Endothelial cell of umbilical vein (primary cell): ENCODE measurements at regions not wholly inside any gene's neighbourhood (a gene's known extent, or its start where the extent isn't known, plus 50 kb on each side); places are given as distances from the start of the nearest gene placed in this dataset.

Experiments
- BruUV-seq: library from RNA; stranded (reverse); fragments of 400-500 nt; replicated peaks from 2 replicates; lab custom pipeline; 2021; lab: Mats Ljungman, UMichigan
- CTCF ChIA-PET: fragments of 300-600, 350-600 bp; sonication (Branson Sonifier 250); formaldehyde crosslinking; loops from one replicate; lab custom pipeline; 2021; ENCODE audit warnings: antibody characterized with exemption, inconsistent platforms; lab: Charles Lee
- POLR2A ChIA-PET: fragments of 300-600, 350-600 bp; sonication (Branson Sonifier 250); formaldehyde crosslinking; loops from one replicate; lab custom pipeline; 2021; ENCODE audit warnings: antibody characterized with exemption, inconsistent platforms; lab: Charles Lee
- DNase-seq: peaks from one replicate; pipeline ENCODE4 v3.0.0-alpha.2; 2011; ENCODE audit warnings: low read depth, low spot score
- FAIRE-seq: peaks from 2 replicates; lab custom pipeline; 2011; peaks lifted over from hg19 to GRCh38; lab: Jason Lieb, UNC
- H2AFZ ChIP-seq: 2 replicates; pipeline ENCODE4 v1.6.0; 2012; ENCODE audit warnings: low read depth, low read length, control low read depth, inconsistent platforms
- H3K27ac ChIP-seq: 2 replicates; pipeline ENCODE4 v1.5.1; 2011; ENCODE audit warnings: low read depth, mild to moderate bottlenecking, control low read depth, low read length, moderate library complexity; ENCODE audit not compliant: insufficient read depth
- H3K27me3 ChIP-seq, 2 experiments: 2 replicates each; pipeline versions ENCODE4 v1.6.0 to v1.6.1; 2011; ENCODE audit warnings: low read length in 2 of 2, mixed read lengths in 1 of 2; ENCODE audit not compliant: control insufficient read depth in 2 of 2, insufficient read depth in 2 of 2
- H3K36me3 ChIP-seq, 2 experiments: 2 replicates in 1 of 2; 3 replicates in 1 of 2; pipeline ENCODE4 v1.5.1; 2011; ENCODE audit warnings: low read length in 2 of 2, mild to moderate bottlenecking in 1 of 2, moderate library complexity in 1 of 2; ENCODE audit not compliant: control insufficient read depth in 2 of 2, insufficient read depth in 2 of 2; ENCODE audit errors: extremely low read depth in 1 of 2
- H3K4me1 ChIP-seq: 3 replicates; pipeline ENCODE4 v1.5.1; 2011; ENCODE audit warnings: mild to moderate bottlenecking, low read length; ENCODE audit not compliant: control insufficient read depth, insufficient read depth; ENCODE audit errors: extremely low read depth
- H3K4me2 ChIP-seq: 2 replicates; pipeline ENCODE4 v1.6.1; 2011; ENCODE audit warnings: low read length, control low read depth, mixed read lengths; ENCODE audit not compliant: insufficient read depth
- H3K4me3 ChIP-seq, 3 experiments: fragments of 200-600 bp in 1 of 3; sonication (generic), shearing (Covaris generic) in 1 of 3; replicated peaks in 1 of 3; 2 replicates each; pipeline ENCODE4 v1.5.1; 2011 to 2016; ENCODE audit warnings: control low read depth in 3 of 3, low read length in 3 of 3, mild to moderate bottlenecking in 2 of 3, inconsistent platforms in 1 of 3, low read depth in 1 of 3, moderate library complexity in 1 of 3; ENCODE audit not compliant: insufficient read depth in 1 of 3
- H3K79me2 ChIP-seq: 2 replicates; pipeline ENCODE4 v1.6.0; 2012; ENCODE audit warnings: low read length, inconsistent platforms; ENCODE audit not compliant: control insufficient read depth, insufficient read depth
- H3K9ac ChIP-seq: replicated peaks from 2 replicates; pipeline ENCODE3; 2011; ENCODE audit warnings: low read length, control low read depth; ENCODE audit not compliant: insufficient read depth; ENCODE audit errors: extremely low read depth
- H3K9me1 ChIP-seq: replicated peaks from 3 replicates; pipeline ENCODE4 v1.6.0; 2011; ENCODE audit warnings: mild to moderate bottlenecking, low read length; ENCODE audit not compliant: control insufficient read depth, insufficient read depth; ENCODE audit errors: extremely low read depth
- H3K9me3 ChIP-seq: replicated peaks from 2 replicates; pipeline ENCODE4 v1.5.1; 2012; ENCODE audit warnings: low read length, inconsistent platforms; ENCODE audit not compliant: control insufficient read depth, insufficient read depth
- H4K20me1 ChIP-seq: replicated peaks from 2 replicates; pipeline ENCODE3; 2011; ENCODE audit warnings: mild to moderate bottlenecking, low read length; ENCODE audit not compliant: control insufficient read depth, insufficient read depth; ENCODE audit errors: extremely low read depth
- EZH2 ChIP-seq: IDR thresholded peaks from 2 replicates; pipeline ENCODE4 v1.6.1; 2012; ENCODE audit warnings: borderline replicate concordance, low read depth, mild to moderate bottlenecking, moderate library complexity, low read length, inconsistent platforms; ENCODE audit not compliant: severe bottlenecking
- FOS ChIP-seq: IDR thresholded peaks from 2 replicates; pipeline ENCODE4 v1.6.1; 2011; ENCODE audit warnings: mild to moderate bottlenecking, low read length, moderate library complexity, borderline replicate concordance; ENCODE audit not compliant: insufficient read depth
- GATA2 ChIP-seq: IDR thresholded peaks from 2 replicates; pipeline ENCODE4 v1.7.0; 2011; ENCODE audit warnings: low read depth, mild to moderate bottlenecking, moderate library complexity, mixed read lengths, low read length; ENCODE audit not compliant: insufficient read length, insufficient read depth
- JUN ChIP-seq: IDR thresholded peaks from 2 replicates; pipeline ENCODE4 v1.6.1; 2011; ENCODE audit warnings: borderline replicate concordance, low read depth; ENCODE audit not compliant: insufficient read length, insufficient read depth
- MYC ChIP-seq: IDR thresholded peaks from one replicate; pipeline ENCODE4 v1.6.1; 2011; ENCODE audit warnings: mild to moderate bottlenecking, low read depth, low read length
- POLR2A ChIP-seq: IDR thresholded peaks from 2 replicates; pipeline ENCODE4 v1.6.1; 2012; ENCODE audit warnings: low read depth, mild to moderate bottlenecking, control low read depth, low read length
- POLR2AphosphoS5 ChIP-seq: IDR thresholded peaks from 2 replicates; pipeline ENCODE4 v1.6.1; 2012; ENCODE audit warnings: low read depth, mild to moderate bottlenecking, control low read depth, low read length, moderate library complexity; ENCODE audit not compliant: insufficient read depth
- dilution Hi-C: fragments of 300-500 bp; cut with MboI; formaldehyde crosslinking; loops from one replicate; pipeline ENCODE4 v1.15.0; 2019; ENCODE audit warnings: low sequenced_read_pairs; ENCODE audit not compliant: extremely low pct_ligation_motif_present
- intact Hi-C: fragments of 100-400 bp; cut with micrococcal nuclease; formaldehyde crosslinking; loops from one replicate; pipeline ENCODE4 v1.10.0; 2022
- TF ChIP-seq, protein P1 (sequence below), 2 donors: IDR thresholded peaks; 1 replicate in 1 of 2; 2 replicates in 1 of 2; pipeline ENCODE4 v1.5.1; 2011; ENCODE audit warnings: low read length in 2 of 2, mild to moderate bottlenecking in 2 of 2, moderate library complexity in 2 of 2, control low read depth in 1 of 2, inconsistent platforms in 1 of 2, low read depth in 1 of 2; ENCODE audit not compliant: insufficient read depth in 1 of 2; ENCODE audit errors: extremely low read depth in 1 of 2
- TF ChIP-seq, protein P2 (sequence below): IDR thresholded peaks from 2 replicates; pipeline ENCODE4 v1.6.1; 2011; ENCODE audit not compliant: insufficient read depth, insufficient read length

DNA sequence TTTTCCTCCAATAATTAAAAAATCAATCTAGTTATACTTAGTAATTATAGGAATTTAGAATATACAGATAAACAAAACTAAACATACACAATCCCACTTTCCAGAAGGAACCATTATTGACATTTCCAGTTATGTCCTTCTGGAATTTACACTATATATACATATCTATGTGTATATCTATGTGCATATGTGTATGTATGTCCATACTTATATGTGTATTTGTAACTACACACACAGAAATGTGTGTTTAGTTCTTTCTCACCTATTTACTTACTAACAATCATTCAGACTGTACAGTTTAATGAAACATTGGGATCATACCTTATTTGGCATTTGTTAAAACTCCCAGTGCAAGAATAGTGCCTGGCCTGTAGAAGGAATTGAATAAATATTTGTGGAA is 126.4 kb downstream of the FHIP1A start:
- Histone ChIP-seq H3K9me1 (no peaks in the 10 kb centered on the region), H3K79me2 (no peaks in the 10 kb centered on the region), H3K4me2 (no peak overlapping the region), H4K20me1 (no peaks in the 10 kb centered on the region), H3K4me1 (no peaks in the 10 kb centered on the region), H3K4me3 (no peak overlapping the region), H3K36me3 (no peaks in the 10 kb centered on the region), H2AFZ (no peak overlapping the region), H3K9ac (no peak overlapping the region), H3K9me3 (no peaks in the 10 kb centered on the region), H3K27me3 (peaks cover 0 to 2% of the 10 kb centered on the region in 2 experiments), H3K27ac (no peak overlapping the region)
- no TSS peak for BruUV-seq
- CTCF ChIA-PET, result no interaction called here
- dilution Hi-C loops, result no loop called here
- DNase-seq (no peak), FAIRE-seq (no peak)
- intact Hi-C loops, result no loop called here
- POLR2A ChIA-PET, result no interaction called here
- TF ChIP-seq EZH2 (no peak), MYC (no peak), POLR2A (no peak), JUN (no peak), GATA2 (no peak), POLR2AphosphoS5 (no peak), FOS (no peak)
- TF ChIP-seq, protein P1, sequence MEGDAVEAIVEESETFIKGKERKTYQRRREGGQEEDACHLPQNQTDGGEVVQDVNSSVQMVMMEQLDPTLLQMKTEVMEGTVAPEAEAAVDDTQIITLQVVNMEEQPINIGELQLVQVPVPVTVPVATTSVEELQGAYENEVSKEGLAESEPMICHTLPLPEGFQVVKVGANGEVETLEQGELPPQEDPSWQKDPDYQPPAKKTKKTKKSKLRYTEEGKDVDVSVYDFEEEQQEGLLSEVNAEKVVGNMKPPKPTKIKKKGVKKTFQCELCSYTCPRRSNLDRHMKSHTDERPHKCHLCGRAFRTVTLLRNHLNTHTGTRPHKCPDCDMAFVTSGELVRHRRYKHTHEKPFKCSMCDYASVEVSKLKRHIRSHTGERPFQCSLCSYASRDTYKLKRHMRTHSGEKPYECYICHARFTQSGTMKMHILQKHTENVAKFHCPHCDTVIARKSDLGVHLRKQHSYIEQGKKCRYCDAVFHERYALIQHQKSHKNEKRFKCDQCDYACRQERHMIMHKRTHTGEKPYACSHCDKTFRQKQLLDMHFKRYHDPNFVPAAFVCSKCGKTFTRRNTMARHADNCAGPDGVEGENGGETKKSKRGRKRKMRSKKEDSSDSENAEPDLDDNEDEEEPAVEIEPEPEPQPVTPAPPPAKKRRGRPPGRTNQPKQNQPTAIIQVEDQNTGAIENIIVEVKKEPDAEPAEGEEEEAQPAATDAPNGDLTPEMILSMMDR (IDR thresholded peaks at IDR 0.05; ENCODE audit: extremely low read depth in 1 of 2, insufficient read depth in 1 of 2, low read depth in 1 of 2, low read length in 2 of 2), result no peak
- TF ChIP-seq, protein P2, sequence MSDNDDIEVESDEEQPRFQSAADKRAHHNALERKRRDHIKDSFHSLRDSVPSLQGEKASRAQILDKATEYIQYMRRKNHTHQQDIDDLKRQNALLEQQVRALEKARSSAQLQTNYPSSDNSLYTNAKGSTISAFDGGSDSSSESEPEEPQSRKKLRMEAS, result no peak
